ENCODE measurements at regions not wholly inside any gene's neighbourhood (a gene's known extent, or its start where the extent isn't known, plus 50 kb on each side); places are given as distances from the start of the nearest gene placed in this dataset.

GRCh38 chr10:133020193-133020817 is 67.4 kb upstream of the ADGRA1 start:
- TF ChIP-seq CTCF (IDR thresholded peaks at IDR 0.05) = no peak
- no peak for TF ChIP-seq POLR2A (IDR thresholded peaks at IDR 0.05)

Data from body of pancreas (tissue), 4 donors.